HG03039 (cell line): ENCODE measurements at regions not wholly inside any gene's neighbourhood (a gene's known extent, or its start where the extent isn't known, plus 50 kb on each side); places are given as distances from the start of the nearest gene placed in this dataset.
"Not testable (repeated sequence)": the region's sequence is repeated elsewhere in the genome, so short reads cannot be mapped to it uniquely, and the experiment has no call there.

Source experiments
- ATAC-seq: cut with Tn5 transposase; IDR thresholded peaks from one replicate; pipeline ENCODE4 v1.9.1; 2021; ENCODE audit warnings: mild to moderate bottlenecking, moderate library complexity; ENCODE audit not compliant: unreplicated experiment

DNA sequence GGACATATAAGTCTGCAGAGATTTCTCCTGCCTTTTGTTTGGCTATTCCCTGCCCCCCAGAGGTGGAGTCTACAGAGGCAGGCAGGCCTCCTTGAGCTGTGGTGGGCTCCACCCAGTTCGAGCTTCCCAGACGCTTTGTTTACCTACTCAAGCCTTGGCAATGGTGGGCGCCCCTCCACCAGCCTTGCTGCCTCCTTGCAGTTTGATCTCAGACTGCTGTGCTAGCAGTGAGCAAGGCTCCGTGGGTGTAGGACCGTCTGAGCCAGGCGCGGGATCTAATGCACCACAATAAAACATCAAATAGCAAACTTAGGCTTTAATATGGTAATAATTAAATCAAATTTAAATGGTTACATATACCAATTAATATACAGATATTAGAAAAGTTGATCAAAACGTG lies 525.4 kb downstream of the RERGL start:
- ATAC-seq = not testable (repeated sequence)

GRCh38 chr12:17550011-17550410 lies 540.0 kb downstream of the RERGL start:
- ATAC-seq = no peak

- no peak for ATAC-seq
Observed at GRCh38 chr12:17540921-17541320, 549.1 kb downstream of the RERGL start.

- no peak for ATAC-seq
Observed at GRCh38 chr12:17528394-17528793, 561.6 kb downstream of the RERGL start.

DNA sequence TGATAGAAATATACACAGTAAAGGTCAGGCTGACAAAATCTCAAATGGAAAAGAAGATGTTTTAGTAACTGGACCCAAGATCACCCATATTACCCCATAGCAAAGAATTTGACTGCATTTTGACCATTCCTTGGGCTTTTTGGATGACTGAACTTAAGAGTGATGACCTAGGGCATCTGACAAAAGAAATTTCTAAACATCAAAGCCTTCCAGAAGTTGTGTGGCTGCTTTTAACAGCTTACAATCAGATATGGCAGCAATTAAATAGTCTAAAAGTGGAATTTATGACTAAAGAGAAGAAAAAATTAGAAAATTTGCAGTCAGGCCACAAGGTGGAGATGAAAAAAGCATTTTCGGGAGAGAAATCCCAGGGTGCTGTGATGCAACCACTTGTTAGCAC lies 563.0 kb downstream of the RERGL start:
- no peak for ATAC-seq

DNA sequence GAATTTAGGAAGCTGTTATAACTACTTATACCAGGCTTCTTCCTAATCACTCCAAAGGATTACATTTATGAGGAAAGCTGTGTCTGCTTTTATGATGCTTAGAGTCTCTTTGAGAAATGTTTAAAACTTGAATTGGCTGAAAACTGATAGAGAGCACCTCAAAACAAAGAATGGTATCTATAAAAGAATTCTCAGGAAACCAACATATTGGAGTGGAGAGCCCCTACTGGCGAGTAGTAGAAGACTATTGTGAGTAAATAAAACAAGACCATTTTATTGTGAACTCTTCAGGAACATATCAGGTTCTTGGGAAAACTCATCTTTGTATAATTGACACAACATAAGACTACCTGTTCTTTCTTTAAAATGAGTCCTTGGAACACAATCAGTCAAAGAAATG lies 578.6 kb downstream of the RERGL start:
- no peak for ATAC-seq

GRCh38 chr12:17507336-17507735 lies 582.7 kb downstream of the RERGL start:
- no peak for ATAC-seq

DNA sequence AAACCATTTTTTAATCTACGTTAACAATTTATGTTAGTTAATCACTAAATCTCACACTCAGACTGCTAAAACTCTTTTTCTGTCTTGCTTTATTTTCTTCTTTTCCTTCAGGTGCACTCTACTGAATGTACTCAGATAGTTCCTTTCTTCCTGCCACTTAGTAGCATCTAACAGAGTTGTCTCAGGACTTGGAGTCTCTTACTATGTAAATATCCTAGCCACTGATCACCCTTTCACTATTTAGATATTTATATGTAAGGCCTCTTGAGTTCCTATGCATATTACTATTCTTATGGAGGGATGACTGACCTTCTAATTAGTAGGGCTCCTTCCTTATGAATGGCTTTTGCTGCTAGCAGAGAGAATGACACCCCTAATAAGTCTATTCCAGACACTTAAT lies 586.3 kb downstream of the RERGL start:
- no peak for ATAC-seq

DNA sequence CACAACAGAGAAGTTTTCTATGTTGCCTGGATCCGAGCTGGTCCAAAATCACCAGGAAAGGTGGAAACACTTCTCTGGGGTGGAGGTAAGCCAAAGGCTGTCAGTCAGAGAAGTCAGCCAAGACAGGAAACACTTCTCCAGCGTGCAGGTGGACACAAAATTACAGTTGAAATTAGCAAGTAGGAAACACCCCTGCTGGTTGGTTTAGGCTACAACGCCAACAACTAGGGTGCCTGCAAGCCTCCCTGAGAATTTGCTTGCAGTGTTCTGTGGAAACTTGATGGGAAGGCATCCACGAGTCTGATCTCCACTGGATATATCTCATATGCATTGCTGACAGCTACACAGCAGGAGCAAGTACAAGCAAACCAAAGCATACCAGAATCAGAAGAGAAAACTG lies 600.5 kb downstream of the RERGL start:
- ATAC-seq = no peak

DNA sequence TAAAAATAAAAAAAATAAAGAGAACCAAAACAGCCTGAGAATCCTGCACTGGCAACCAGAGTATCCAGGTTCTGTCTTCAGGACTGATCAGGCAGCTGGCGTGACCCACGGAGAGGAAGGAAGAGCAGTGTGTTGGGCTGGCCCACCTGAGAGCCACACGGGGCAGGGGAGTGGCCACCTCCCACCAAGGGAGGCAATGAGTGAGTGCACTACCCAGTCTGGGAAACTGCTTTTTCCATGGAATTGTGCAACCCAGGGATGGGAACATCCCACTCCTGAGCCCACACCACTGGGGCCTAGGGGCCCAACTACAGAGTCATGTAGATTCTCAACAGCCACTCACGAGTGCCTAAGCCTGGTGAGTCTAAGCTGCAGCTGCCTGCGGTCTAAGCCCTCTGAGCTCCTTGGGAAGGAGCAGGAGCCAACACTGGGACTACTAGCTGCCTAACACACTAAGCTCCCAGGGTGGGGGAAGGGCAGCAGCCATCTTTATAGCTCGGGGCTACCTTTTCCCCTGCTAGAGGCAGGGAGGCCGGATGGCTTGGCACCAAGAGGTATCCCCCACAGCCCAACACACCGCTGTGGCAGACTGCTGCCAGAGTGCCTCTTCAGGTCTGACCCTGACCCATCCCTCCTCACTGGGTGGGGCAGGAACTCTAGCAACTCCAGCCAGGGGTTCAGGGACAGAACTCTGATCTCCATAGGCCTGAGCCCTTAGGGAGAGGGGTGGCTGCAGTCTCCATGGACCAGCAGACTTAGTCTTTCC lies 610.9 kb downstream of the RERGL start:
- no peak for ATAC-seq

GRCh38 chr12:17470460-17470859 lies 619.5 kb downstream of the RERGL start:
- no peak for ATAC-seq

DNA sequence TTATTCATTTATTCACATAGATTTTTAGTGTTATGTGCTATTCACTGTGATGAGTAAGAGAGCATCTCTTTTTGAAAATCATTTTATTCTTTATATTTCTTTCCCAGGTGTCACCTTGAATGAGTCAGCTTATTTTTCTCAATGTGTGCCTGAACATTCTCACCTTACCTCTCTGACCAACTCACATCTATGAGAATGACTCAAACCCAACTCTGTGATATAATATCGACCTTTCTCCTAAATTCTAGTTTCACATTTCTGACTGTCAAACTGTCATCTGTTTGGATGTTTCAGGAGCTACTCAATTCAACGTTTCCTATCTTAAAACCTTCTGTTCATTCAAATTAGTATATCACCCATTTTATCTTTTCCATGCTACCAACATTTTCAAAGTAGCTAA lies 630.8 kb downstream of the RERGL start:
- ATAC-seq = no peak

DNA sequence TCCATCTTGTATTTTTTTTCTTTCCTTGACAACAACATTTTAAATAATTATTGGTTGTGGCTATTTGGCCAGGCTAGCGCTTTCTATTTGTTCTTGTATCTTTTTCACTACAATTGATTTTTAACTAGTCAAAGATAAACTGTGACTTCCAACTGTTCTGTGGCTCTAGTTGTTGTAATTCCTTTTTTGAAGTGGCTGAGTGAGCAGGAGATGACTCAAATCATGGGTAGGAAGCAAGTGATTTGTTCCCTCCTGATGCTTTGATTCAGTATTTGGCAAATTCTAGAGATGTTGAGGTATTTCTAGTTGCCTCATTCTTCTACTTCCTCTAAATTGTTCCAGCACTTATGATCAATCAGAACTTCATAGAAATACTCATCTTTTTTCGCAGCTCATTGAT lies 633.5 kb downstream of the RERGL start:
- no peak for ATAC-seq

DNA sequence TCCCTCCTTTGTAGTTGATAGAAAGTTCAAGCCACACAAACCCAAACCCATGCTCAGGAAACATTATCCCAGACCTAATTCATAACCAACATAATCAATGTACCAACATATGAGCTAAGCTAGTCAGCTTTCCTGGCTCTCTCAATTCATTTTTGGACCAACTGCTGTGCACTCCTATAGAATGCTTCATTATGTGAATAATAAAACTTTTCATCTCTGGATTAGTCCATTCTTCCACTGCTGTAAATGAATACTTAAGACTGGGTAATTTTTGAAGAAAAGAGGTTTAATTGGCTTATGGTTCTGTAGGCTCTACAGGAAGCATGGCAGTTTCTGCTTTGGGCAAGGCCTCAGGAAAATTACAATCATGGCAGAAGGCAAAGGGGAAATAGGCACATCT lies 651.9 kb downstream of the RERGL start:
- no peak for ATAC-seq

DNA sequence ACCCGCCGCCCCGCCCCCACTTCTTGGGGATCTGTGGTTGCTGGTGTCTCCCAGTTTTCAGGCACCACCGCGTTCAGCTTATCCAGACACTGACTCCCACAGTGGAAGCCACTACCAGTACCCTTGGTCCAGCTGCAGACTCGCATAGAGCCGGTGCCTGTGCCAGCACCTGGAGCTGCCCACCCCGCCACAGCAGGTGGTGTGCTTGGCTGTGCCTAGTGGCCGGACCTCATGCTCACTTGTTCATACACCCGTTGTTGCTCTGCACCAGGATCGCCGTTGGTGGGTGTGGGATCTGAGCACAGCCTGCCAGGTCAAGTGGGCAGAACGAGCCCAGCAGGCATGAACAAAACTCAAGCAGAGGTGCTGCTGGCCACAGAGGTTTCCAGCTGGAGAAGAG lies 673.2 kb downstream of the RERGL start:
- no peak for ATAC-seq

GRCh38 chr12:17414596-17414995 lies 675.4 kb downstream of the RERGL start:
- ATAC-seq = no peak

DNA sequence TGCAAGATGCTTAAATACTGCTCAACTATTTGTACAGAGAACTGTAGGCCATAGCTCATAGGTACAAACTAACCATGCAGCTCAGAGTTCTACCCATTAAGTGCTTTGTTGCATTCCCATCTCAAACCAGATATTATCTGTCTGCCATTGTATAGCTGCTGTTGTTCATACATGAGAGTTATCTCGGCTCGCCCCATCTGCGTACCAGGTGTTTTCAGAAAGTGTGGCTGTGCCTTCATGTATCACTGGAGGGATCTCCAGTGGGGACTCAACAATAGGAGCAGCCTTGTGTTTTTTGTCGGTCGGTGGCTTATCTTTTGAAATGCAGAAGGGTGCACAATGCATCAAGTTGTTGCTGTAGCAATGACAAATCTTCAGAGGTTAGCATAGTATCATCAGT lies 678.3 kb downstream of the RERGL start:
- ATAC-seq = no peak

GRCh38 chr12:17388679-17389078 lies 701.3 kb downstream of the RERGL start:
- no peak for ATAC-seq

DNA sequence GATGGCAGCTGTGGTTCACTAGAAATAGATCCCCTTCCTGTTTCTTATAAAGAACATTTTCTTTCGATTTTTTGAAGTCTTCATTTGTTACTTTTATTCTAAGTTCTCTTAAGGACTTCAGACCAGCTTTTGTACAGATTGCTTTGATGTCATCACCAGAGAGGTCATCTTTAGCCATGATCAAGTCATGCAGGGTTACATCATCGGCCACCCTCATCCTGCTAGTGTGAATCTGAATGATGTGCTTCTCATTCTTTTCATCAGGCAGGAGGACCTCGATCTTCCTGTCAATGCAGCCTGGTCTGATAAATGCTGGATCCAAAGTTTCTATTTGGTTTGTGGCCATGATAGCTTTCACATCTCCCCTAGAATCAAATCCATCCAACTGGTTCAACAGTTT lies 706.7 kb downstream of the RERGL start:
- ATAC-seq = no peak

DNA sequence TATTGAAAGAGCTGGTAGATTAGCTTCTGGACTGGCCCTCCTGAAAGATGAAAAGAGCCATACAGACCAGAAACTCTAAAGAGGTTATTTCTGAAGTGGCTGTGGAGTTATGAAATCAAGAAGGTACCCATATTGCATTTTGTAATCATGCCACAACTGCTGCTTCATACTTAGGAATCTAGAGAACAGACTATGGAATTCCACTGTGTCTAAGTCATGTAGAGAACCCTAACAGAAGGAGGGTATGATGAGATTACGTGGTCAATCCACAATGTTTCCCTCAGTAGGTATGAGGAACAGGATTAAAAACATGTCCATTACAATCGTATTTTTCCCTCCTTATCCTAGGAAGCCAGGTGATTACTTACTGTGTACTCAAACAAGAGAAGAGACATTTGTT lies 708.8 kb downstream of the RERGL start:
- ATAC-seq = no peak

DNA sequence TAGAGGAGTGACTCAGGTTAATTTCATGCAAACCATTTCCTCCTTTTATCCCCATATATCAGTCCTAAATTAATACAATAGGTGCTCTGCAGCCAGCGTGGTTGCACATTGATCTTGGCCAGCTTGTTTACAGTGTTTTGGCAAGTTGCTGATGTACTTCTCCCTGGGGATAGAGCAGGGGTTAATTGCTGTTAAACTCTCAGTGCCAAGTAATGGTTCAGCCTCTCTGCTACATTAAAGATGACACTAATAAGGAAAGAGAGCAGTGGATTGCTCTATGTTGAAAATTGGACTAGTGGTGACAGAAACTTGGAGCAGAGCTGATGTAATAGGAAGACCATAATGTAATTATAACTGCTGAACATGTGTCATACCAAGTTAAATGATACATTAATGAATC lies 717.5 kb downstream of the RERGL start:
- no peak for ATAC-seq

GRCh38 chr12:17371491-17372215 lies 718.3 kb downstream of the RERGL start:
- ATAC-seq = no peak

GRCh38 chr12:17370621-17371020 lies 719.4 kb downstream of the RERGL start:
- no peak for ATAC-seq
